Activated CD8-positive, alpha-beta T cell treated with anti-CD3 and anti-CD28 coated beads for 36 hours (primary cell): ENCODE measurements at regions not wholly inside any gene's neighbourhood (a gene's known extent, or its start where the extent isn't known, plus 50 kb on each side); places are given as distances from the start of the nearest gene placed in this dataset.
"Not testable (repeated sequence)": the region's sequence is repeated elsewhere in the genome, so short reads cannot be mapped to it uniquely, and the experiment has no call there.

ENCODE experiments used
- ATAC-seq: fragments of 200-7000 bp; cut with Tn5 transposase; one replicate; pipeline ENCODE4 v1.10.0; 2021; ENCODE audit warnings: mild to moderate bottlenecking, moderate library complexity
- CTCF ChIA-PET: fragments of 350-600 bp; sonication (Branson Sonifier 250); formaldehyde crosslinking; loops from one replicate; lab custom pipeline; 2021; ENCODE audit warnings: antibody characterized with exemption; lab: Charles Lee
- POLR2A ChIA-PET: fragments of 350-600 bp; sonication (Branson Sonifier 250); formaldehyde crosslinking; loops from one replicate; lab custom pipeline; 2021; ENCODE audit warnings: antibody characterized with exemption; lab: Charles Lee
- DNase-seq: peaks from one replicate; pipeline ENCODE4 v3.0.0-alpha.2; 2020
- H3K27ac Mint-ChIP-seq: one replicate; pipeline ENCODE4 v1.8.0; 2021; ENCODE audit warnings: mild to moderate bottlenecking, mixed read lengths
- H3K27me3 Mint-ChIP-seq: one replicate; pipeline ENCODE4 v1.8.0; 2021; ENCODE audit warnings: mixed read lengths
- H3K36me3 Mint-ChIP-seq: one replicate; pipeline ENCODE4 v1.8.0; 2021; ENCODE audit warnings: low read depth, mixed read lengths
- H3K4me1 Mint-ChIP-seq: one replicate; pipeline ENCODE4 v1.8.0; 2021; ENCODE audit warnings: low read depth, mixed read lengths
- H3K4me3 Mint-ChIP-seq: one replicate; pipeline ENCODE4 v1.8.0; 2021; ENCODE audit warnings: mild to moderate bottlenecking, moderate library complexity, mixed read lengths
- H3K9me3 Mint-ChIP-seq: one replicate; pipeline ENCODE4 v1.8.0; 2021; ENCODE audit warnings: mixed read lengths
- CTCF ChIP-seq: fragments of 200-600 bp; IDR thresholded peaks from one replicate; pipeline ENCODE4 v1.8.0; 2022; ENCODE audit warnings: antibody characterized with exemption, mild to moderate bottlenecking
- intact Hi-C: fragments of 100-400 bp; cut with micrococcal nuclease; formaldehyde crosslinking; loops from one replicate; pipeline ENCODE4 v1.10.0; 2022

- no peaks in the 10 kb centered on the region for H3K36me3 Mint-ChIP-seq
- intact Hi-C loops, result no loop called here
- no peak overlapping the region for H3K27ac Mint-ChIP-seq
- no peak overlapping the region for H3K4me3 Mint-ChIP-seq
- no peak for DNase-seq
- ATAC-seq, result no peak
- POLR2A ChIA-PET, result no interaction called here
- H3K27me3 Mint-ChIP-seq, result no peaks in the 10 kb centered on the region
- H3K9me3 Mint-ChIP-seq, result peaks cover 5% of the 10 kb centered on the region
- no peaks in the 10 kb centered on the region for H3K4me1 Mint-ChIP-seq
- CTCF ChIA-PET, result no interaction called here
- TF ChIP-seq CTCF, result no peak
Measured at GRCh38 chr4:43148481-43148880, 256.0 kb downstream of the GRXCR1 start.

- CTCF ChIA-PET, result no interaction called here
- Mint-ChIP-seq H3K4me3 (no peak overlapping the region), H3K4me1 (no peaks in the 10 kb centered on the region), H3K27me3 (no peaks in the 10 kb centered on the region), H3K9me3 (peaks cover 2% of the 10 kb centered on the region), H3K36me3 (no peaks in the 10 kb centered on the region), H3K27ac (no peak overlapping the region)
- intact Hi-C loops, result no loop called here
- DNase-seq (no peak), ATAC-seq (no peak)
- POLR2A ChIA-PET, result no interaction called here
- TF ChIP-seq CTCF, result no peak
Measured at GRCh38 chr4:43163101-43163792, 270.7 kb downstream of the GRXCR1 start.

DNA sequence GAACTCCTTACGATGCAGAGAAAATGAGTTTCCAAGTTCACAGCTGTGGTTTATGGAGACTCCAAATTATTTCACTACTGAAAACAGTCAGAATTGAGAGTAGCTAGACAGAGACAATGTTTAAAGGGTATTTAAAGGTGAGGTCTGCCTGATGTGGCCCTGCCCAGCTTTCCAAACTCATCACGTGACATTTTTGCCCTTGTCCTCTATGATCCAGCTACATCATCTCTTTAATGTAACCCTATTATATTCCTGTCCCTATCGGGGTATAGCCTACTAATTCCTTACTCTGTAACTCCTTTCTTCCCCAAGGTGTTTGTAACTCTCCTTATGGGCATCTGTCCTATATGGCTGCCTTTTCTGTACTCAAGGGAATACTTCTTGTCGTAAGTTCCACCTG is 297.2 kb downstream of the GRXCR1 start:
- ChIA-PET POLR2A (no interaction called here), CTCF (no interaction called here)
- Mint-ChIP-seq H3K4me1 (no peaks in the 10 kb centered on the region), H3K36me3 (no peaks in the 10 kb centered on the region), H3K4me3 (no peak overlapping the region), H3K27me3 (no peaks in the 10 kb centered on the region), H3K9me3 (no peaks in the 10 kb centered on the region), H3K27ac (no peak overlapping the region)
- DNase-seq, result no peak
- no peak for TF ChIP-seq CTCF
- ATAC-seq, result no peak
- intact Hi-C loops, result no loop called here

DNA sequence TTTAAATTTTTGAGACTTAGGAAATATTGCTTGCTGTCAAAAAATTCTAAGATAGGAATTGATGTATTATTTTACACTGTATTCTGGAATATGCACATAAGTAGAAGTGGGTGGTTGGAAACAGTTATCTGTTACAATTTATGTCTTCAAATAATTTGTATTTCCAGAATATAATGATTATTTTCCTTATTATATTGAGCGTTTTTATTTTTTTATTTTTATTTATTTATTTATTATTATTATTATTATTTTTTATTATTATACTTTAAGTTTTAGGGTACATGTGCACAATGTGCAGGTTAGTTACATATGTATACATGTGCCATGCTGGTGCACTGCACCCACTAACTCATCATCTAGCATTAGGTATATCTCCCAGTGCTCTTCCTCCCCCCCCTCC is 320.1 kb downstream of the GRXCR1 start:
- H3K36me3 Mint-ChIP-seq, DNase-seq, H3K9me3 Mint-ChIP-seq, CTCF ChIA-PET, H3K4me1 Mint-ChIP-seq, H3K4me3 Mint-ChIP-seq, intact Hi-C loops, H3K27me3 Mint-ChIP-seq, ATAC-seq, H3K27ac Mint-ChIP-seq, POLR2A ChIA-PET: not testable (repeated sequence)

- TF ChIP-seq CTCF, result no peak
Measured at GRCh38 chr4:43223820-43224219, 331.3 kb downstream of the GRXCR1 start.

More at GRCh38 chr4:43223820-43224219, 331.3 kb downstream of the GRXCR1 start:
- ATAC-seq (no peak), DNase-seq (no peak)
- Mint-ChIP-seq H3K9me3 (no peaks in the 10 kb centered on the region), H3K4me3 (no peak overlapping the region), H3K36me3 (no peaks in the 10 kb centered on the region), H3K27ac (no peak overlapping the region), H3K27me3 (no peaks in the 10 kb centered on the region), H3K4me1 (no peaks in the 10 kb centered on the region)
- CTCF ChIA-PET, result no interaction called here
- intact Hi-C loops, result no loop called here
- POLR2A ChIA-PET, result no interaction called here
